ENCODE measurements at regions not wholly inside any gene's neighbourhood (a gene's known extent, or its start where the extent isn't known, plus 50 kb on each side); places are given as distances from the start of the nearest gene placed in this dataset.

GRCh38 chr2:40043641-40044040 lies 264.6 kb upstream of the THUMPD2 start:
- H3K9me3 ChIP-seq, result no peaks in the 10 kb centered on the region
- peaks cover 0 to 14% (median 5%) of the 10 kb centered on the region in 4 donors for H3K4me1 ChIP-seq
- no peaks in the 10 kb centered on the region for H3K36me3 ChIP-seq
- no peak overlapping the region for H3K27ac ChIP-seq
- WGBS, 2 donors, result 63 to 84% methylated on average over 5 of the region's 5 CpGs
- no peaks in the 10 kb centered on the region for H3K27me3 ChIP-seq
- DNase-seq, result no peak
- intact Hi-C loops (cut with DNase I), result no loop called here
- TF ChIP-seq, protein P1, sequence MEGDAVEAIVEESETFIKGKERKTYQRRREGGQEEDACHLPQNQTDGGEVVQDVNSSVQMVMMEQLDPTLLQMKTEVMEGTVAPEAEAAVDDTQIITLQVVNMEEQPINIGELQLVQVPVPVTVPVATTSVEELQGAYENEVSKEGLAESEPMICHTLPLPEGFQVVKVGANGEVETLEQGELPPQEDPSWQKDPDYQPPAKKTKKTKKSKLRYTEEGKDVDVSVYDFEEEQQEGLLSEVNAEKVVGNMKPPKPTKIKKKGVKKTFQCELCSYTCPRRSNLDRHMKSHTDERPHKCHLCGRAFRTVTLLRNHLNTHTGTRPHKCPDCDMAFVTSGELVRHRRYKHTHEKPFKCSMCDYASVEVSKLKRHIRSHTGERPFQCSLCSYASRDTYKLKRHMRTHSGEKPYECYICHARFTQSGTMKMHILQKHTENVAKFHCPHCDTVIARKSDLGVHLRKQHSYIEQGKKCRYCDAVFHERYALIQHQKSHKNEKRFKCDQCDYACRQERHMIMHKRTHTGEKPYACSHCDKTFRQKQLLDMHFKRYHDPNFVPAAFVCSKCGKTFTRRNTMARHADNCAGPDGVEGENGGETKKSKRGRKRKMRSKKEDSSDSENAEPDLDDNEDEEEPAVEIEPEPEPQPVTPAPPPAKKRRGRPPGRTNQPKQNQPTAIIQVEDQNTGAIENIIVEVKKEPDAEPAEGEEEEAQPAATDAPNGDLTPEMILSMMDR (IDR thresholded peaks at IDR 0.05), result no peak
- TF ChIP-seq POLR2AphosphoS5 (IDR thresholded peaks at IDR 0.05) (no peak), POLR2A (IDR thresholded peaks at IDR 0.05) (no peak), EP300 (IDR thresholded peaks at IDR 0.05) (no peak)
- H3K4me3 ChIP-seq, result no peak overlapping the region

GRCh38 chr2:40043191-40043590 lies 264.1 kb upstream of the THUMPD2 start:
- Histone ChIP-seq H3K9me3 (no peaks in the 10 kb centered on the region), H3K27me3 (no peaks in the 10 kb centered on the region), H3K36me3 (no peaks in the 10 kb centered on the region), H3K27ac (no peak overlapping the region), H3K4me1 (peaks cover 0 to 18% (median 7%) of the 10 kb centered on the region in 4 donors), H3K4me3 (no peak overlapping the region)
- TF ChIP-seq EP300 (IDR thresholded peaks at IDR 0.05) (no peak), POLR2A (IDR thresholded peaks at IDR 0.05) (no peak), POLR2AphosphoS5 (IDR thresholded peaks at IDR 0.05) (no peak)
- TF ChIP-seq, protein P1 (IDR thresholded peaks at IDR 0.05), result no peak
- WGBS, 2 donors, result 82 to 85% methylated on average over 4 of the region's 4 CpGs
- intact Hi-C loops (cut with DNase I), result no loop called here
- DNase-seq, result no peak

DNA sequence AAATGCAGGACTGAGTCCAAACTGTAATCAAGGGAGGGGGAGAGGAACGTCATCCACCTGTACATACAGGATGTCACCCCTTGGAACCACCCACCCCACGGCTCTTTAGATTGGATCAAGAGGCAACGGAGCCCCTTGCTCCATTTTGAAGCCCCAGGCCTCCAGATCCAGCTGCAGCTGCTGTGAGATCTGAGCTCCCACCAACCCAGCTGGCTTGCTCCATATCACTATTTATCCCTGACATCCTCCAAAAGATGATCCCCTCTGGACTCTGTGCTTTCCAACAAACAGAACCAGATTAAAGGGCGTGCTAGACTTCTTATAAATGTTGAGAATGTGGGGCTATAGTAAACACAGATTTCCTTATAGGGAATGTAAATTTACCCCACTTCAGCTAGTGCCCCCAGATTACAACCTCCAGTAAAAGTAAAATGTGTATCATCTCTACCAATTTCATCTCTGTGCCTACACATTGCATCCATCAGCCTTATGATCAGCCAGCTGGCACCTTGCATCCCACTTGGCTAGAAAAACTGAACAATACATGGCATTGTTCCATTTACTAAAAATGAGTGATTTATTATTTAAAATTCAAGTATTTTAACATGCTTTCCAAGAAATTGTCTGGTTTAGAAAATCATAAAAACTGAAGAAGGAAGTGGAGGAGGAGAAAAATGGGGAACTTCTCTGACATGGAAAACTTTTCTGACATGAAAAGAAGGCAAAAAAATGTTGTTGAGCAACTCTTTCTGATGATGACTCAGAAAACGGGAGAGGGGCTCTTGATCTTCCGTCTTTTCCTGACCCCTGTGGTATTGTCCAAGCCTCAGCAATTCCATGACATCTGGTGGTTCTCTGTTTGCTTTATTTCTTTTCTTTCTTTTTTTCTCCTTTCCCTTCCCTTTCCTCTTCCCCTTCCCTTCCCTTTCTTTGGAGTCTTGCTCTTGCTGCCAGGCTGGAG lies 262.6 kb upstream of the THUMPD2 start:
- H3K36me3 ChIP-seq, result no peaks in the 10 kb centered on the region
- DNase-seq, result no peak
- no peaks in the 10 kb centered on the region for H3K9me3 ChIP-seq
- H3K27ac ChIP-seq, result no peak overlapping the region
- intact Hi-C loops (cut with DNase I), result no loop called here
- TF ChIP-seq POLR2AphosphoS5 (IDR thresholded peaks at IDR 0.05), result no peak
- no peak for TF ChIP-seq POLR2A (IDR thresholded peaks at IDR 0.05)
- no peak for TF ChIP-seq EP300 (IDR thresholded peaks at IDR 0.05)
- TF ChIP-seq, protein P1 (IDR thresholded peaks at IDR 0.05), result no peak
- no peaks in the 10 kb centered on the region for H3K27me3 ChIP-seq
- H3K4me1 ChIP-seq, result peaks cover 0 to 18% (median 9%) of the 10 kb centered on the region in 4 donors
- H3K4me3 ChIP-seq, result no peak overlapping the region
- 58 to 61% methylated on average over 6 of the region's 6 CpGs for WGBS, 2 donors

DNA sequence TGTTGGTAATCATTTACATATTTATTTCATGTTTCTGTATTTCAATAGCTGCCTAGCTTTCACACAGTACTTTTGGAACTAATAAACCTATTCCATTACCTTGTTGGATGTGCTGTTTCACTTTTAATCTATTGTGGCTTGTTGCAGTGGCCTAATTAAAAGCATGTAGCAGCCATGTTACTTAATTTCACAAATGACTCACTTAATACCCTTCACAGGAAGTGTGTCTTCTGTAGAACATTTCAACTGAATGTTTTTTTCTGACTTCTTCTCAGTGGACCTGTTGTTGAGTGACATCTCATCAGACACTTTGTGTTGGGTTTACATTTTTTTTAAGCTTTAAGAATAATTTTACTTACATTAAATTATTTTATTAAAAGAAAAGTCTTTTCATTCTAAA lies 260.5 kb upstream of the THUMPD2 start:
- H3K27me3 ChIP-seq, result no peaks in the 10 kb centered on the region
- no peak for TF ChIP-seq EP300 (IDR thresholded peaks at IDR 0.05)
- TF ChIP-seq, protein P1 (IDR thresholded peaks at IDR 0.05), result no peak
- TF ChIP-seq POLR2A (IDR thresholded peaks at IDR 0.05), result no peak
- no peak for DNase-seq
- H3K4me1 ChIP-seq, result peaks cover 0 to 18% (median 9%) of the 10 kb centered on the region in 4 donors
- intact Hi-C loops (cut with DNase I), result no loop called here
- no peaks in the 10 kb centered on the region for H3K36me3 ChIP-seq
- no peak overlapping the region for H3K27ac ChIP-seq
- no peaks in the 10 kb centered on the region for H3K9me3 ChIP-seq
- H3K4me3 ChIP-seq, result no peak overlapping the region

All from sigmoid colon (tissue), 6 donors.